NCI-H748 treated with DMSO at 0.1 percent for 48 hours (cell line): ENCODE measurements at regions not wholly inside any gene's neighbourhood (a gene's known extent, or its start where the extent isn't known, plus 50 kb on each side); places are given as distances from the start of the nearest gene placed in this dataset.
A peak's percentile ranks its signal among the peaks of the same experiment; 100 is the strongest.
"Not testable (repeated sequence)": the region's sequence is repeated elsewhere in the genome, so short reads cannot be mapped to it uniquely, and the experiment has no call there.

Experiments used
- DNase-seq: peaks from one replicate; lab custom pipeline; 2025; lab: John Stamatoyannopoulos, UW

DNA sequence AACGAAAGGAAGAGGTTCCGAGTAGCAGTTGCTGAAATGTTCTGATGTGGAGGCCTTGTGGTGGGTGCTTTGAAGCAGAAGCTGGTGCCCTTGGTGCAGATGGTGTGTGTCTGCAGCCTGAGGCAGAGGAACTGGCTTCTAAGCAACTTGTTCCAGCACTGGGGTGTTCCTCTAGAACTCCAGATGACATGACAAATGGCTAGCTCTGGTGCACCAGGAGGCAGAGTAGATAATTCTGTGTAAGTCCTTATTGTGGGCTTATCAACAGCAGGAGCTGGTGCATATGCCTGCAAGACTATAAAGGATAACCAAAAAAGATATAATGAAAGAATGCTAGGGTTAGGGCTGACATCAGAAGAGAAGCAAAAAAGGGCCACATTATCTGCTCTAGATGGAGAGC is 76.5 kb downstream of the ARL5B start:
- no peak for DNase-seq

DNA sequence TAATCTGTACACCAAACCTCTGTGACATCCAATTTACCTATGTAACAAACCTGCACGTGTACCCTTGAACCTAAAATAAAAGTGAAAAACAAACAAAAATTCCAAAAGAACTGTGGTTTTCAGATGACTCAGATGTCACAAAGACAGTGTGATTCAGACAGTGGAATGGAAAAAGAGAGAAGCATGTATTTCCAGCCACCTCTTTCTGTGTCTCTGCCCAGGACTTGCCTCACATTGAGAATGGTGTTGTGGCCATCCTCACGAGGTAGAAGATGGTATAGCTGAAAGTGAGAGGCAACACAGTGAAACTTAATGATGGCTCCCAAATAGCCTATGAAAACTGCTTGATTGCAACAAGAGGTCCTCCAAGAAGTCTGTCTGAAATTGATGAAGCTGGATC is 78.0 kb downstream of the ARL5B start:
- no peak for DNase-seq

DNA sequence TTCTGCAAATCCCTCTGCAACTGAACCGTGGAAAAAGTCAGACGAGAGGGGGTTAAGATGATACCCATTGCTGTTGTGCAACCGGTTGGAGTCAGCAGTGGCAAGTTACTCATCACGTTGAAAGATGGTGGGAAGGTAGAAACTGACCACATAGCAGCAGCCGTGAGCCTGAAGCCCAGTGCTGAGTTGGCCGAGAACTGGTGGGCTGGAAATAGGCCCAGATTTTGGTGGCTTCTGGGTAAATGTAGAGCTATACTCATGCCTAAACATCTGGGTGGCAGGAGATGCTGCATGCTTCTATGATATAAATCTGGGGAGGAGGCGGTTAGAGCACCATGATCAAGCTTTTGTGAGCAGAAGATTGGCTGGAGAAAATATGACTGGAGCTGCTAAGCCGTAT is 78.6 kb downstream of the ARL5B start:
- no peak for DNase-seq

DNA sequence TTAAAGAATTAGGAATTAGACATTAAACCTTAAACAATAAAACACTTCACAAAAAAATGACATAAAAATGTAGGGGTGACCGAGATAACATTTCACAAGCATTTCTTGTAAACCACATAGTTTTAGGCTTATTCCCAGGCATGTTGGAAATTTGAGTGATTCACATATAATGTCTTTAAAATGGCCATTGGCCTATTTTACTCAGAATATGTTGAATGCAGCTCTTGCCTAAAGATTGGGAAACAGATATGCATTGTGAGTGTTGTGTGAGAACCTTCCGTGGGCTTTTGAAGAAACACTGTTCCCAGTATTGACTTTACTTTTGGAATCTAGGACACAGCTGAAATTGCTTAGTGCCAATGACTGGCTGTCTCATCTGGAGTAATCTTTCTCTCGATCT is 79.6 kb downstream of the ARL5B start:
- DNase-seq: no peak

DNA sequence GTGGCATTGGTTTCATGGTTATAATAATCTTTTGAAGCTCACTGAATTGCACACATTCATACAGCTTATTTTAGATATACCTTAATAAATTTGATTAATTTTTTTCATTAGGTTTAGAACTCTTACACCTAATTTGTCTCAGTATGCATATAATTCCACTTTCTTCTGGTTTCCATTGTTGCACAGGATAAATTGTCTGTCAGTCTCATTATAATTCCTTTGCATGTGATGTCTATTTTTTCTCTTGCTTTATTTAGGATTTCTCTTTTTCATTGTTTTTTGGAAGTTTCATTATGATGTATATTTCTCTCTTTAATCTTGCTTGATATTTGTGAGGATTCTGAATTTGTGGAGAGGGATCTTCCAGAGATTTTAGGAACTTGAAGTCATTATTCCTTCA is 84.7 kb downstream of the ARL5B start:
- DNase-seq: no peak

DNA sequence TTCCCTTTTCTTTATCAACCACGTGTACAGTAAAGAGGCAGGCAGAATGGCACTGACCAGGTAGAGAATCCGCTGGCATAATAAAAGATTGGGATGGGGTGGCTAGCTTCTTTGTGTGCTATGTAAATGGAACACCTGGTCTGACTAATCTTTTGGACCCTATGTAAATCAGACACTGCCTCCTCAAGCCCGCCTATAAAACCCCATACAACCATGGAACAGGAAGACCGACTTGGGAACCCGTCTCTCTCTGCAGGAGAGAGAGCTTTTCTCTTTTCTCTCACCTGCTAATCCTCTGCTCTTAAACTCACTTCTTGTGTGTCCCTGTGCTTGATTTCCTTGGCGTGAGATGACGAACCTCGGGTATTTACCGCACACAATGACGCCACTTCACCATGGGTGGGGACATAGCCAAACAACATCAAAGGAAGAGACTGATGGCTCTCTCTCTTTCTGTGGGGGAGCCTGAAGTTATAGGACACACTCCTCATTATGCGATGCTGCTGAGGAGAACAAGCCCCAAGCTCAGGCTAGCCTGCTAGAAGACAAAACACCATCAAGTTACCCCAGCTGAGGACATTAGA is 94.2 kb downstream of the ARL5B start:
- peak; percentile 45 for DNase-seq

DNA sequence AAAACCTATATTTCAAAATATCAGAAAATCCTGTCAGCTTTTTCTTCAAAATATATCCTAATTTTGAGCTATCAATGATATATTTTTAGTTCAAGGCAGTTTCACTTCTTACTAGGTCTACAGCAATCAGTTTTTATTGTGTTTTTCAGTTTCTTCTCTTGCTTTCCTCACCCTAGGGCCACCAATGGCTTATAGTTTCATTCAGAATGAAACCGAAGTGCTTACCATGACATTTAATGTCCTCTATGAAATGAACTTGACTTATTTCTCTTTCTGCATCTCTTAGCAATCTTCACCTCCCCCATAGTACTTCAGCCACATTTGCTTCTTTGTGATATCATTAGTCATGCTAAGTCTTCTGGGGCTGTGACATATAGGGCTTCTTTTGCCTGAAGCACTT is 100.3 kb downstream of the ARL5B start:
- DNase-seq: no peak

DNA sequence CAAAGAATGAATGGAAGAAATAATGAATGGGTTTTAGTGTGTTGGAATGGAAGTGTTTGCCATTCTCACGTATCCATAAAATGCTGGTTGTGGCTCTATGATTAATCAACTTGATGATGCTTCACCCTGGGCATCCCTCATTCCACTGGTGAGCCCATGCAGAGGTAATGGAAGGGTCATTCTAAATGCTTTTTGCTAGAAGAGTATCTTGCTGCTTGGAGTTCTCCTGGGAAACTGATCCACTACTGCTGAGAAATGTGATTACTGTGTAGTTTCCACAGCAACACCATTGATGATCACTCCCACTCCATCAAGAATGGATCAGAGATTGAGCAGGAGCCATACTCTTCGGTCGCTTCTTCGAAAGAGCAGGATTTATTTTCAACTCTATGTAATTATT is 101.6 kb downstream of the ARL5B start:
- DNase-seq: no peak

DNA sequence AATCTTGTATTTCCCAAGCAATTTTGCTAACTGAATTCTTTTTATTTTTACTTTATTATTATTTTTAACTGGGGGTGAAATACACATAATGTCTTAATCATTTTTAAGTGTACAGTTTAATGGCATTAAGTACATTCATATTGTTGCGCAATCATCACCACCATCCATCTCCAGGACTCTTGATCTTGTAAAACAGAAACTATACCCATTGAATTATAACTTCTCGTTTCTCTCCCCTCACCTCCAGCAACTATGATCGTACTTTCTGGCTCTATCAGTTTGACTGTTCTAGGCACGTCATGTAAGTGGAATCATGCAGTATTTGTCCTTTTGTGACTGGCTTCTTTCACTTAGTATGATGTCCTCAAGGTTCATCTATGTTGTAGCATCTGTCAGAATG is 108.8 kb downstream of the ARL5B start:
- DNase-seq: no peak

DNA sequence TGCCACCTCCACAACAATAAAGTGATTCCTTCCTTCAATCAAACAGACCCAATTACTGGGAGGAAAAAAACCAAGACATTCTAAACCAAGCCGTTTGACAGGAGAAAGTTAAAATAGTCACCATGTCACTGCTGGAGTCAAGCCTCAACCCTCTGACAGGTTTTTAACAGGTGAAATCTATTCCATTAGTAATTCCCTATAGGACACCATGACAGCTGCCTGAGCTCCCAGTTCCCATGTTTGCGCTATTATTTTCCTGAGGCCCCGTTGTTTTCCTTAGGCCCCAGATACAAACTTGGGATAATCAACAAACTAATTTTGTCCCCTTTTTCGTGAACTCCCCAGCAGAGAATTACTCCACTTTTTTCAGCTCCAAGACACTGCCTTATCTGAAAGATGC is 113.9 kb downstream of the ARL5B start:
- no peak for DNase-seq

DNA sequence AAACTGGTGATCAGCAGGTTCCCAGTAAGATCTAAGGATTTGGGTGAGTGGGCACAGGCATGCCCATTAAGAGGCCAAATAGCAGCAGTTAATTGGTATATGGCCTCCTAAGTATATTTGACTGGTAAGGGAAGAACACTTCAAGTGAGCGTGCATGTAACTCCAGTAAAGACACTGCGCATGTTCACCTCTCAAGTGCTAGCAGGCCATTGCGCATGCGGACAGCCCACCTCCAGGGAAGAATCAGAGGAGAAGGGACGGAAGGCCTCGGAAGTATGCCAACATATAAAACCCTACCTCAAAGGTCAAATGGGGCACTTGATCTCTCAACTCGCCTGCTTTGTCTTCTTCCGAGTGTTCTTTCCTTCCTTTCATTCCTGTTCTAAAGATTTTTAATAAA is 118.0 kb downstream of the ARL5B start:
- no peak for DNase-seq

DNA sequence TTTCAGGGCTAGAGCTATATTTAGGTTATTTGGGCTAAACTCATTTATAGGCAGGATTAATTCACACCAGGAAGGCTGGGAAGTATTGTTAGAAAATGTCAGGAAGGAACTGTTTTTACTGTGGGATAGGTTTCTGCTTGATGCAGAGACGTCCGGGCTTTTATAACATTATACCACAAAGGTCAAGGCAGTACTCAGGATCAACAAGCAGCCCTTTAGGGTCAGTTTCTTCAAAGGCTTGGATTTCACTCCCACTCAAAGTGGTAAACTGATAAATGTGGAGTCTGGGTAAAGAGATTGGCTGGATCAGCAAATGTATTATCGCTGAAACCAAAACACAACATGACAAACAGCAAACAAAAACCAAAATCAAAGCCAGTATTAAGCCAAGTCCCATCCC is 127.2 kb downstream of the ARL5B start:
- DNase-seq: no peak

DNA sequence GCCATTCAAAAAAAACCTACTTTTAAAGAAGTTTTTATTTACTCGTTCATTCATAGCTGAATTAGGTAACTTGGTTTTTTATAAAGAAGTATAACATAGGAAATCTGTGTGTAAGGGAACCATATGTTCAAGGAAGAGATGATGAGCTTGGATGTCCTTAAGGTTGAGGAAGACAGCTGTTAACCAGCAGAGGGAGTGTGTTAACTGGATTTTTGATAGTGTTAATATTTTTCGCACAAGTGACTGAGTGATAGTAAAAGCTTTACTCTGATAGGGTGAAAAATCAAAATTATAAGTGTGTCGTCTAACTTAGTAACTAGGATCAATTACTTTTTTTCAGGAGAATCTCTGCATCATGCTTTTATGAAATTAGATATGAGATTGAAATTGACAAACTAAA is 134.7 kb downstream of the ARL5B start:
- no peak for DNase-seq

DNA sequence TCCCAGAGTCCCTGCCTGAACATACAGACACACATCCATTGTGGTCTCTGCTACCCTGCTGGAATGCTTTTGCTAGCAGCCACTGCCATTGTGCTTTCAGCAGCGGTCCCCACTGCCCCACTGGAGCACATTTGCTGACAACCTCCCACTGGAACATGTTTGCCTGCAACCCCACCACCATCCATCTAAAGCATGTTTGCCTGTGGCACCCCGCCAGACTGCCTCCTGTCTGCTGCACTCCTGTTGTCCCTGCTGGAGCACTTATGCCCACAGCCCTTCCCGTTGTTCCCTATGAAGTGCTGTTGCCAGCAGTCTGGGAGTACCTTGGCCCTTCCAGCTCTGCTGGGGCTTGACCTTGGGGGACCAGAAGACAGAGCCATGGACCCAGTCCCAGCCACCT is 136.3 kb downstream of the ARL5B start:
- DNase-seq: no peak

DNA sequence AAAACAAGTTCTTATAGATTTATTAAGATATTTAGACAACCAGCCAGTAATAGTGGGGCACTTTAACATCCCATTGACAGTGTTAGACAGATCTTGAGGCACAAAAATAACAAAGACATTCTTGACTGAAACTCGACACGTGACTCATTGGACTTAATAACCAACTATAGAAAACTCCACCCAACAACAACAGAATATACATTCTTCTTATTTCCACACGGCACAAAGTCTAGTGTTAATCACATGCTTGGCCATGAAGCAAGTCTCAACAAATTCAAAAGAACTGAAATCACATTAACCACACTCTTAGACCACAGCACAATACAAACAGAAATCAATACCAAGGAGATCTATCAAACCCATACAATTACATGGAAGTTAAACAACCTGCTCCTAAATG is 138.1 kb downstream of the ARL5B start:
- DNase-seq: no peak

DNA sequence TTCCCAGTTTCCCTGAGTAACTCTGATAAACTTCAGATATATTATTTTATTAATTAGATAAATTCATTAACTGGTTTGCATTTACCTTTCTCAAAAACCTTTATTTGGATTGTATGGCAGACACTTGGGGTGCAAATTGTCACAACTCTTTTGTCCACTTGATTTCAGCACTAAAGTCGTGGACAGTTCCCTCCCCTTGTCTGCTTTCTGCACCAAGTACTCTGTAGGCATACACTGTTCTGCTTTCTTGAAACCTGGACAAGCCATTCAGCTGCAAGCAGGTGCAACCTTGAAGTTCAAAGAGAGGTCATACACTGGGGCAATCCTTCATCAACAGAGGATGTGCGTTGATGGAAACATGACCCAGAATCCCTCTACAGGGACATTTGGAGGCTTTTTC is 162.9 kb downstream of the ARL5B start:
- no peak for DNase-seq

DNA sequence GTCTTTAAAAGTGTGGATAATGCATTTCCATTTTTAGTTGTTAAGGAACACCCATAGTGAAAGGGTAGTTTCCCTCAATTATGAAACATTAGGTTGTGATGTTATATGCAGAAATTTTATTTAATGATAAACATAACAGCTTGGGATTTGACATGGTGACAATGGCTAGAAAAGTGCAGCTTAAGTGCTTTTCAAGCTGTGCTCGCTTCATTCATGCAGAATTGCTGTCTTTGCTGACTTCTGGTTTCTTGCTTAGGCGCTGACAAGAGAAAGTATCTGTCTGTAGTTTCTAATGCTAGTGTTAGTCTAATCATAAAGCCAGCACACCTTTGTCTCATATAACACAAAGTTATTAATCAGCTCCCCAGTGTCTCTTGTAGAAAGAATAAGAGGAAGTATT is 170.0 kb downstream of the ARL5B start:
- no peak for DNase-seq

DNA sequence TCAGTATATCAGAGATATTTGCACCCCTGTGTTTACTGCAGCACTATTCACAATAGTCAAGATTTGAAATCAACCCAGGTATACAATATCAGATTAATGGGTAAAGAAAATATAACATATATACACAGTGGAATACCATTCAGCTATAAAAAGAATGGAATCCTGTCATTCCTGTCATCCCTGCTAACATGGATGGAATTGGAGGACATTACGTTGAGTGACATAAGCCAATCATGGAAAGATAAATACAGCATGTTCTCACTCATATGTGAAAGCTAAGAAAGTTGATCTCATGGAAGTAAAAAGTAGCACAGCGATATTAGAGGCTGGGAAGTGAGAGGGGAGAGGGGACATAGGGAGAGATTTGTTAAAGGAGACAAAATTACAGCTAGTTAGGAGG is 171.0 kb downstream of the ARL5B start:
- no peak for DNase-seq

DNA sequence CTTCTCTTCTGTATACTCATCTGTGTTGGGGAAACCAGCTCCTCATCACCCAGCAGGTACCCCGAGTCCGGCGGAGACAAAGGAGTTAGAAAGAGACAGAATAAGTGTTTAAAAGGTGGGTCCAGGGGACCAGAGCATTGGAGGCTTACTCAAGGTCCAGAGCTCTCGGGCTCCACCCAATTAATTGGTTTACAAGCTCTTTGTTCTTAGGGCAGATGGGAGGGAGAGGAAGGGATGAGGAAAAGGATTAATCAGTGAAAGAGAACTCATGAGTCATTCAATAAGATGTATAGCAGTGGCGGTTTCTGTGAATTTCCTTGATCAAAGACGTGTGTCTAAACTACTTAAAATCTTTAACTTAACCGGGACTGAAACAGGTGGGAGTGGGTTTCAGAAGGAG is 192.0 kb upstream of the MALRD1 start:
- DNase-seq: not testable (repeated sequence)

DNA sequence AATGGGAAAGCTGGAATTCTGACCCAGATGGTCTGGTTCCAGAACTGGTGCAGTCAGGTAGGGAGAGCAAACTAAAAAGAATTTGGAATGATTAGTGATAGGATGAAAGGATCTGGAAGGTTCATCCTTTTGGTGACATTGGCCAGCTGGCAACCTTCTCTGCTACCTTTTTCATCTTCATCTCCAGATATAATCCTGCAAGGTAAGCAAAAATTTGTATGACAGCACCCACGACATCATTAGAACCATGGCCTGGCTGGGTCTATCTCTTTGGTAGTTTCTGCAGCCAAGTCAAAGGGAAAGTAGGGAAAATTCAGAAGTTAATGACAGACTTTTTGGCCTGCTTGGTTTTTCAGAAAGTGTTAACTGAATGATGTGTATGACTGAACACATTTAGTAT is 188.9 kb upstream of the MALRD1 start:
- no peak for DNase-seq

DNA sequence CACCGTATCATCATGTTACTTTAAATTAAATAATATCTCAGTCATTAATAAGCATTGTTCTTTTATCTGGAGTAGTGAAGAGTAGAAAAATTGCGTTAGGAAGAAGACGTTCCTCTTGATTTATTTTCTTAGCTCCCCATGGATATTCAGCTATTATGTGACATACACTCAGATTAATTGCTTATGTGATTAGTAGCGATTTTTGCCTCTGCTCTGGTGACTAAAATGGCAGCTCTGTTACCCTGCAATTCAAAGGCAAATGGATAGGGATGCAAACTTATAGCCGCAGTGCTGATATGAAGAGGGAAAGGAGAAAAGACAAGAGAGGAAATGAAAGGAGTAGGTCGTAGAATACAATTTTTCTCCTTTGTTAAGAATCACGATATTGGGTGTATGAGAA is 188.4 kb upstream of the MALRD1 start:
- no peak for DNase-seq

DNA sequence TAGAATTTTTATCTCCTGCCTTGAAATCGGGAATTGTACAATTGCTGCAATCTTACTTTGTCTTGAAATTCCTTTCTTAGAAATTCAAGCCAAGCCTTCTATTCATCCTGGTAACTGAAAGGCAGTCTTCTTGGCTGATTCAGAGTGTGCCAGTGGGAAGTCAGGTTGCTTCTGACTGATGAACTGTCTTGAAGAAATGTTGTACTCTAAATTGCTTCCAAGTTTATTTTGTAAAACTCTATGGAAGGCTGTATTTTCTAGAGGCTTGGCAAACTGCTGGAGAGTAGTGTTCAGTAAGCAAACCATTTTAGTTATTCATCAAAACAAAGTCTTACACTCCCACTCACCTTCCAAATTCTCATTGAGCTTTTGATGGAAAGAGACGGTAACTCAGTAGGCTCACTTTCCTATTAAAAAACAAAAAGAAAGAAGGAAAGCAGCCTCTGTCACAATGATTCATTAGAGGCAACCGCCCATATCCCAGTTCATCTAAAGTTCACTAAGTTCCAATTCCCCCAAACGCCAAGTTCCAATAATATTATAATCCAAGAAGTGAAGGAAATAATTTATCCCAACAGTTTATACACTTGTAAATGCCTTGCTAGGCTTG is 187.9 kb upstream of the MALRD1 start:
- DNase-seq: no peak

DNA sequence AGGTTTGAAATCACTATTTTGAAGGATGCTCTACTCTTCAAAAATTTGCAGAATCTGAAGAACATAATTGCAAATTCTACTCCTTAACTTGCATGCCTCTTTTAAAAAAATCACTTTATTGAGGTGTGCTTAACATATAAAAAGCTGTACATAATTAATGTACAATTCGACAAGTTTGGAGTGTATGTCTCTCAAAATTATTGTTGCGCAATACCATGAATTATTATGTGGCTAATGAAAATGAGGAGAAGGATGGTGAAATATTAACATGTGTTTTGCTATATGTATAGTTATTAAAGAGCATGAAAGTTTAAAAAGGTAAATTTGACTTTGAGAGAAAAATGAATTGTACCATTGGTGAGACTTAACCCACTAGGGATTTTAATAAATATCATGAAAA is 187.2 kb upstream of the MALRD1 start:
- DNase-seq: no peak

DNA sequence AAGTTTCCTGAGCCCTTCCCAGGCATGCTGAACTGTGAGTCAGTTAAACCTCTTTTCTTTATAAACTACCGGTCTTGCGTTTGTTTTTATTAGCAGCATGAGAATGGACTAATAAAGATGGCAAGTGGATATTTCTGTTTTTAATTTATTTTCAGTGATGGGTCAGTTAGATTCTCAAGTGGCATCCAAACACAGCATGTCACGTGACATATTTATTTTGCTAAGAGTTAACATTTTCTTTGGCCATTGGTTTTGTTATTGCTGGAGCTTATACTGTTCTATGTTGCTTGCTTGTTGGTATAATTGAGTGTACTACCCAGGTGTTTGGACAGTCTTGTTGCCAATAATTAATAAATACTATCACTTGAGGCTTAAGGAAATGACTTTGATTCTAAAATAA is 181.7 kb upstream of the MALRD1 start:
- DNase-seq: no peak

DNA sequence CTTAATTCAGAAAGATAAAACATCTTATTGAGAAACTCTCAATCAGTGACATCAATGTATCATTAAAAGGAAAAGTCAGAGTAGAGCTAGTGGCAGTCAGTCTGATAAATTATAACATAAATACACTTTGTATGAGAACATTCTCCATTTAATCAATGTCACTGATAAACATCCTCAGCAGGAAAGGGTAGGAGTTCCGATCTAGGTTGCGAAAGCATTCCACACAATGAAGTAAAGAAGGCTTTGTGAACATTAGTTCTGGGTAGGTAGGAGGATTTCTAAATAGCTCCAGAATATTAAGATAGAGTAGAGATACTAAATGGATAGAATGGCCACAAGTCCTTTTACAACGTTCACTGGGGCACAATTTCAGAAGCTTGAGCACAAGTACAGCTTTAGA is 179.7 kb upstream of the MALRD1 start:
- DNase-seq: no peak
